ENCODE measurements at regions not wholly inside any gene's neighbourhood (a gene's known extent, or its start where the extent isn't known, plus 50 kb on each side); places are given as distances from the start of the nearest gene placed in this dataset.

GRCh38 chr13:59157181-59157580 is 1006.5 kb downstream of the DIAPH3 start:
- CTCF ChIA-PET, result no interaction called here
- Histone ChIP-seq H3K27me3 (replicated peaks in 2 of 5; ENCODE audit: control insufficient read depth in 4 of 5, insufficient read depth in 5 of 5, low read length in 4 of 5) (no peaks in the 10 kb centered on the region), H3K9me3 (ENCODE audit: control extremely low read depth in 1 of 5, control insufficient read depth in 4 of 5, insufficient read depth in 2 of 5, low read depth in 1 of 5, low read length in 4 of 5) (no peaks in the 10 kb centered on the region), H3K27ac (ENCODE audit: insufficient read depth in 1 of 2, low read depth in 1 of 2, low read length in 2 of 2, poor library complexity in 1 of 2, severe bottlenecking in 2 of 2) (no peak overlapping the region), H3K4me3 (ENCODE audit: control insufficient read depth in 1 of 7, extremely low read depth in 1 of 7, insufficient read depth in 4 of 7, low read depth in 2 of 7, low read length in 6 of 7) (no peak overlapping the region), H3K36me3 (ENCODE audit: control insufficient read depth in 4 of 4, insufficient read depth in 4 of 4, low read length in 3 of 4) (no peaks in the 10 kb centered on the region), H3K4me1 (ENCODE audit: control extremely low read depth in 1 of 4, control insufficient read depth in 4 of 4, insufficient read depth in 4 of 4, low read length in 3 of 4) (no peaks in the 10 kb centered on the region)
- POLR2A ChIA-PET, result no interaction called here
- WGBS (ENCODE audit: insufficient coverage), result no CpG with 5 or more reads among the region's 3 CpGs
- no peak for DNase-seq

- H3K36me3 ChIP-seq (ENCODE audit: control insufficient read depth in 4 of 4, insufficient read depth in 4 of 4, low read length in 3 of 4), result no peaks in the 10 kb centered on the region
- H3K4me3 ChIP-seq (ENCODE audit: control insufficient read depth in 1 of 7, extremely low read depth in 1 of 7, insufficient read depth in 4 of 7, low read depth in 2 of 7, low read length in 6 of 7), result no peak overlapping the region
- H3K4me1 ChIP-seq (ENCODE audit: control extremely low read depth in 1 of 4, control insufficient read depth in 4 of 4, insufficient read depth in 4 of 4, low read length in 3 of 4), result no peaks in the 10 kb centered on the region
- H3K27ac ChIP-seq (ENCODE audit: insufficient read depth in 1 of 2, low read depth in 1 of 2, low read length in 2 of 2, poor library complexity in 1 of 2, severe bottlenecking in 2 of 2), result no peak overlapping the region
- H3K27me3 ChIP-seq (replicated peaks in 2 of 5; ENCODE audit: control insufficient read depth in 4 of 5, insufficient read depth in 5 of 5, low read length in 4 of 5), result no peaks in the 10 kb centered on the region
- ChIA-PET POLR2A (no interaction called here), CTCF (interaction anchor here (0.6 kb wide), 1 partner anchor 25 kb away, joined by 3 read pairs; no protein-coding TSS in a partner anchor)
- DNase-seq, result no peak
- H3K9me3 ChIP-seq (ENCODE audit: control extremely low read depth in 1 of 5, control insufficient read depth in 4 of 5, insufficient read depth in 2 of 5, low read depth in 1 of 5, low read length in 4 of 5), result no peaks in the 10 kb centered on the region
These were observed 997.6 kb downstream of the DIAPH3 start for GRCh38 chr13:59166174-59166573.

GRCh38 chr13:59172076-59172475 is 991.7 kb downstream of the DIAPH3 start:
- CTCF ChIA-PET, result no interaction called here
- WGBS (ENCODE audit: insufficient coverage), result no CpG with 5 or more reads among the region's 4 CpGs

GRCh38 chr13:59176775-59177174 is 987.0 kb downstream of the DIAPH3 start:
- CTCF ChIA-PET, result no interaction called here
- POLR2A ChIA-PET, result no interaction called here
- no peaks in the 10 kb centered on the region for H3K27me3 ChIP-seq (replicated peaks in 2 of 5; ENCODE audit: control insufficient read depth in 4 of 5, insufficient read depth in 5 of 5, low read length in 4 of 5)
- H3K36me3 ChIP-seq (ENCODE audit: control insufficient read depth in 4 of 4, insufficient read depth in 4 of 4, low read length in 3 of 4), result no peaks in the 10 kb centered on the region
- DNase-seq, result peak in 1 of 3 donors; percentile 0
- no peaks in the 10 kb centered on the region for H3K4me1 ChIP-seq (ENCODE audit: control extremely low read depth in 1 of 4, control insufficient read depth in 4 of 4, insufficient read depth in 4 of 4, low read length in 3 of 4)
- no peak overlapping the region for H3K4me3 ChIP-seq (ENCODE audit: control insufficient read depth in 1 of 7, extremely low read depth in 1 of 7, insufficient read depth in 4 of 7, low read depth in 2 of 7, low read length in 6 of 7)
- no peak overlapping the region for H3K27ac ChIP-seq (ENCODE audit: insufficient read depth in 1 of 2, low read depth in 1 of 2, low read length in 2 of 2, poor library complexity in 1 of 2, severe bottlenecking in 2 of 2)
- no peaks in the 10 kb centered on the region for H3K9me3 ChIP-seq (ENCODE audit: control extremely low read depth in 1 of 5, control insufficient read depth in 4 of 5, insufficient read depth in 2 of 5, low read depth in 1 of 5, low read length in 4 of 5)
- WGBS (ENCODE audit: insufficient coverage), result 90% methylated on average over 2 of the region's 3 CpGs

More at GRCh38 chr13:59172076-59172475, 991.7 kb downstream of the DIAPH3 start:
- H3K27ac ChIP-seq (ENCODE audit: insufficient read depth in 1 of 2, low read depth in 1 of 2, low read length in 2 of 2, poor library complexity in 1 of 2, severe bottlenecking in 2 of 2), result no peak overlapping the region
- DNase-seq, result no peak
- no peaks in the 10 kb centered on the region for H3K9me3 ChIP-seq (ENCODE audit: control extremely low read depth in 1 of 5, control insufficient read depth in 4 of 5, insufficient read depth in 2 of 5, low read depth in 1 of 5, low read length in 4 of 5)
- no peaks in the 10 kb centered on the region for H3K36me3 ChIP-seq (ENCODE audit: control insufficient read depth in 4 of 4, insufficient read depth in 4 of 4, low read length in 3 of 4)
- H3K4me1 ChIP-seq (ENCODE audit: control extremely low read depth in 1 of 4, control insufficient read depth in 4 of 4, insufficient read depth in 4 of 4, low read length in 3 of 4), result no peaks in the 10 kb centered on the region
- peaks cover 0 to 1% (median 0%) of the 10 kb centered on the region in 5 experiments for H3K27me3 ChIP-seq (replicated peaks in 2 of 5; ENCODE audit: control insufficient read depth in 4 of 5, insufficient read depth in 5 of 5, low read length in 4 of 5)
- no peak overlapping the region for H3K4me3 ChIP-seq (ENCODE audit: control insufficient read depth in 1 of 7, extremely low read depth in 1 of 7, insufficient read depth in 4 of 7, low read depth in 2 of 7, low read length in 6 of 7)
- POLR2A ChIA-PET, result no interaction called here

- 86% methylated on average over 1 of the region's 2 CpGs for WGBS (ENCODE audit: insufficient coverage)
These were observed 985.4 kb downstream of the DIAPH3 start for GRCh38 chr13:59178344-59178743.

GRCh38 chr13:59182241-59182640 is 981.5 kb downstream of the DIAPH3 start:
- no peaks in the 10 kb centered on the region for H3K36me3 ChIP-seq (ENCODE audit: control insufficient read depth in 4 of 4, insufficient read depth in 4 of 4, low read length in 3 of 4)
- DNase-seq, result no peak
- H3K4me3 ChIP-seq (ENCODE audit: control insufficient read depth in 1 of 7, extremely low read depth in 1 of 7, insufficient read depth in 4 of 7, low read depth in 2 of 7, low read length in 6 of 7), result no peak overlapping the region
- no peak overlapping the region for H3K27ac ChIP-seq (ENCODE audit: insufficient read depth in 1 of 2, low read depth in 1 of 2, low read length in 2 of 2, poor library complexity in 1 of 2, severe bottlenecking in 2 of 2)
- no peaks in the 10 kb centered on the region for H3K27me3 ChIP-seq (replicated peaks in 2 of 5; ENCODE audit: control insufficient read depth in 4 of 5, insufficient read depth in 5 of 5, low read length in 4 of 5)
- WGBS (ENCODE audit: insufficient coverage), result 90% methylated on average over 4 of the region's 4 CpGs
- no peaks in the 10 kb centered on the region for H3K9me3 ChIP-seq (ENCODE audit: control extremely low read depth in 1 of 5, control insufficient read depth in 4 of 5, insufficient read depth in 2 of 5, low read depth in 1 of 5, low read length in 4 of 5)
- no peaks in the 10 kb centered on the region for H3K4me1 ChIP-seq (ENCODE audit: control extremely low read depth in 1 of 4, control insufficient read depth in 4 of 4, insufficient read depth in 4 of 4, low read length in 3 of 4)
- POLR2A ChIA-PET, result no interaction called here
- CTCF ChIA-PET, result no interaction called here

More at GRCh38 chr13:59178344-59178743, 985.4 kb downstream of the DIAPH3 start:
- no peak for DNase-seq
- Histone ChIP-seq H3K27ac (ENCODE audit: insufficient read depth in 1 of 2, low read depth in 1 of 2, low read length in 2 of 2, poor library complexity in 1 of 2, severe bottlenecking in 2 of 2) (no peak overlapping the region), H3K9me3 (ENCODE audit: control extremely low read depth in 1 of 5, control insufficient read depth in 4 of 5, insufficient read depth in 2 of 5, low read depth in 1 of 5, low read length in 4 of 5) (no peaks in the 10 kb centered on the region), H3K4me3 (ENCODE audit: control insufficient read depth in 1 of 7, extremely low read depth in 1 of 7, insufficient read depth in 4 of 7, low read depth in 2 of 7, low read length in 6 of 7) (no peak overlapping the region), H3K27me3 (replicated peaks in 2 of 5; ENCODE audit: control insufficient read depth in 4 of 5, insufficient read depth in 5 of 5, low read length in 4 of 5) (no peaks in the 10 kb centered on the region), H3K36me3 (ENCODE audit: control insufficient read depth in 4 of 4, insufficient read depth in 4 of 4, low read length in 3 of 4) (no peaks in the 10 kb centered on the region), H3K4me1 (ENCODE audit: control extremely low read depth in 1 of 4, control insufficient read depth in 4 of 4, insufficient read depth in 4 of 4, low read length in 3 of 4) (no peaks in the 10 kb centered on the region)
- POLR2A ChIA-PET, result no interaction called here
- CTCF ChIA-PET, result no interaction called here

- DNase-seq, result no peak
- no peaks in the 10 kb centered on the region for H3K27me3 ChIP-seq (replicated peaks in 2 of 5; ENCODE audit: control insufficient read depth in 4 of 5, insufficient read depth in 5 of 5, low read length in 4 of 5)
- peaks cover 0 to under 1% (median 0%) of the 10 kb centered on the region in 5 experiments for H3K9me3 ChIP-seq (ENCODE audit: control extremely low read depth in 1 of 5, control insufficient read depth in 4 of 5, insufficient read depth in 2 of 5, low read depth in 1 of 5, low read length in 4 of 5)
- no peaks in the 10 kb centered on the region for H3K4me1 ChIP-seq (ENCODE audit: control extremely low read depth in 1 of 4, control insufficient read depth in 4 of 4, insufficient read depth in 4 of 4, low read length in 3 of 4)
- ChIA-PET POLR2A (no interaction called here), CTCF (interaction anchor here (0.7 kb wide), 1 partner anchor 91 kb away, joined by 5 read pairs; no protein-coding TSS in a partner anchor)
- no peaks in the 10 kb centered on the region for H3K36me3 ChIP-seq (ENCODE audit: control insufficient read depth in 4 of 4, insufficient read depth in 4 of 4, low read length in 3 of 4)
- 100% methylated on average over 1 of the region's 1 CpG for WGBS (ENCODE audit: insufficient coverage)
- no peak overlapping the region for H3K27ac ChIP-seq (ENCODE audit: insufficient read depth in 1 of 2, low read depth in 1 of 2, low read length in 2 of 2, poor library complexity in 1 of 2, severe bottlenecking in 2 of 2)
- H3K4me3 ChIP-seq (ENCODE audit: control insufficient read depth in 1 of 7, extremely low read depth in 1 of 7, insufficient read depth in 4 of 7, low read depth in 2 of 7, low read length in 6 of 7), result no peak overlapping the region
These were observed 966.3 kb downstream of the DIAPH3 start for GRCh38 chr13:59197397-59197796.
